WTC11 (cell line): ENCODE measurements at regions not wholly inside any gene's neighbourhood (a gene's known extent, or its start where the extent isn't known, plus 50 kb on each side); places are given as distances from the start of the nearest gene placed in this dataset.

Experiments used
- ATAC-seq: fragments of 200-7000 bp; cut with Tn5 transposase; 2 replicates; pipeline ENCODE4 v1.10.0; 2021; ENCODE audit warnings: mild to moderate bottlenecking, moderate library complexity
- CTCF ChIA-PET: fragments of 300-600 bp; sonication (Branson Sonifier 250); formaldehyde crosslinking; loops from one replicate; lab custom pipeline; 2021; ENCODE audit warnings: antibody characterized with exemption; lab: Charles Lee
- POLR2A ChIA-PET: fragments of 350-600 bp; sonication (Branson Sonifier 250); formaldehyde crosslinking; loops from one replicate; lab custom pipeline; 2021; ENCODE audit warnings: antibody characterized with exemption; lab: Charles Lee
- DNase-seq: peaks from one replicate; pipeline ENCODE4 v3.0.0; 2021; ENCODE audit warnings: low spot score
- H3K27ac Mint-ChIP-seq: 2 replicates; pipeline ENCODE4 v1.8.0; 2021; ENCODE audit warnings: mixed read lengths
- H3K27me3 Mint-ChIP-seq: 2 replicates; pipeline ENCODE4 v1.8.0; 2021; ENCODE audit warnings: low read depth, mild to moderate bottlenecking, moderate library complexity, mixed read lengths
- H3K36me3 Mint-ChIP-seq: 2 replicates; pipeline ENCODE4 v1.8.0; 2021; ENCODE audit warnings: mixed read lengths
- H3K4me1 Mint-ChIP-seq: 2 replicates; pipeline ENCODE4 v1.8.0; 2022; ENCODE audit warnings: mixed read lengths
- H3K4me3 Mint-ChIP-seq: 2 replicates; pipeline ENCODE4 v1.8.0; 2021; ENCODE audit warnings: mild to moderate bottlenecking, moderate library complexity, mixed read lengths
- H3K9me3 Mint-ChIP-seq: 2 replicates; pipeline ENCODE4 v1.8.0; 2021; ENCODE audit warnings: mixed read lengths
- E2F4 ChIP-seq: sonication (generic); formaldehyde crosslinking; IDR thresholded peaks from 2 replicates; pipeline ENCODE4 v1.8.1; 2022; ENCODE audit warnings: low read depth, mild to moderate bottlenecking, moderate library complexity, missing genetic modification reagents, borderline replicate concordance
- FOXP4 ChIP-seq: sonication (generic); formaldehyde crosslinking; IDR thresholded peaks from 2 replicates; pipeline ENCODE4 v1.8.0; 2022; ENCODE audit warnings: mild to moderate bottlenecking, missing genetic modification reagents
- HMGA2 ChIP-seq: fragments of 250-450 bp; sonication (Bioruptor Pico); IDR thresholded peaks from 2 replicates; pipeline ENCODE4 v1.4.0; 2021; ENCODE audit warnings: mild to moderate bottlenecking, moderate library complexity
- IRF2 ChIP-seq: sonication (generic); formaldehyde crosslinking; IDR thresholded peaks from 2 replicates; pipeline ENCODE4 v1.8.0; 2022; ENCODE audit warnings: low read depth, missing genetic modification reagents, borderline replicate concordance
- MLX ChIP-seq: sonication (generic); formaldehyde crosslinking; IDR thresholded peaks from 2 replicates; pipeline ENCODE4 v1.8.1; 2023; ENCODE audit warnings: mild to moderate bottlenecking, missing genetic modification reagents, moderate library complexity
- NFE2L1 ChIP-seq: sonication (generic); formaldehyde crosslinking; IDR thresholded peaks from 2 replicates; pipeline ENCODE4 v1.8.1; 2023; ENCODE audit warnings: missing genetic modification reagents
- OVOL2 ChIP-seq: fragments of 250-450 bp; sonication (Bioruptor Pico); IDR thresholded peaks from 2 replicates; pipeline ENCODE4 v1.9.0; 2021; ENCODE audit warnings: mild to moderate bottlenecking, borderline replicate concordance
- PRRX2 ChIP-seq: fragments of 250-450 bp; sonication (Bioruptor Pico); IDR thresholded peaks from 2 replicates; pipeline ENCODE4 v1.8.0; 2021; ENCODE audit warnings: mild to moderate bottlenecking
- RORB ChIP-seq: fragments of 250-450 bp; sonication (Bioruptor Pico); IDR thresholded peaks from 2 replicates; pipeline ENCODE4 v1.9.0; 2021; ENCODE audit warnings: mild to moderate bottlenecking
- SMAD3 ChIP-seq: sonication (generic); formaldehyde crosslinking; IDR thresholded peaks from 2 replicates; pipeline ENCODE4 v1.8.0; 2022; ENCODE audit warnings: missing genetic modification reagents, mild to moderate bottlenecking, borderline replicate concordance
- SMAD4 ChIP-seq: sonication (generic); formaldehyde crosslinking; IDR thresholded peaks from 2 replicates; pipeline ENCODE4 v1.8.0; 2022; ENCODE audit warnings: mild to moderate bottlenecking, missing genetic modification reagents
- TCF7 ChIP-seq: sonication (generic); formaldehyde crosslinking; IDR thresholded peaks from 2 replicates; pipeline ENCODE4 v1.8.0; 2022; ENCODE audit warnings: mild to moderate bottlenecking, low read depth, missing genetic modification reagents, moderate library complexity
- USF1 ChIP-seq: sonication (generic); formaldehyde crosslinking; IDR thresholded peaks from 2 replicates; pipeline ENCODE4 v1.8.0; 2022; ENCODE audit warnings: mild to moderate bottlenecking, missing genetic modification reagents
- ZNF263 ChIP-seq: sonication (generic); formaldehyde crosslinking; IDR thresholded peaks from 2 replicates; pipeline ENCODE4 v1.8.1; 2022; ENCODE audit warnings: low read depth, mild to moderate bottlenecking, moderate library complexity, missing genetic modification reagents
- ZNF671 ChIP-seq: fragments of 250-450 bp; sonication (Bioruptor Pico); IDR thresholded peaks from 2 replicates; pipeline ENCODE4 v1.8.0; 2021; ENCODE audit warnings: mild to moderate bottlenecking
- ZSCAN18 ChIP-seq: fragments of 250-450 bp; sonication (Bioruptor Pico); IDR thresholded peaks from 2 replicates; pipeline ENCODE4 v2.1.2; 2022; ENCODE audit warnings: mild to moderate bottlenecking, moderate library complexity
- TF ChIP-seq, protein P1 (sequence below): sonication (generic); formaldehyde crosslinking; IDR thresholded peaks from 2 replicates; pipeline ENCODE4 v1.8.1; 2022; ENCODE audit warnings: missing genetic modification reagents, borderline replicate concordance

DNA sequence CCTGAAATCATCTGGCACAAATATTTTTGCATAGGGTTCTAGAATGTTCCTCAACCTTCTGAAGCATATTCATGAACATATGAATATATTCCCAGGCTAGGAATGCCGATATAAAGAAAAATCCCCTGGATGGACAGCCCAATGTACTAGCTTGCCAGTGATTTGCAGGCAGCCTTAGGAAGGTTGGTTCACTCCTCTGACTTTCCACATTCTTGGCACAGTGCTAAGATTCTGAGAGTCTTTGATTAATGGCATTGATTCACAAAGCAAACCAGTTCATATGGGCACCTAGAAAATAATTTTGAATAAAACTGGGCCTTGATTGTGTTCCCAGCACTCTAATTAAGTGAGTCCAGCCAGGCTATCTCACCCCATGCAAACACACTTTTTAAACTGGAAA lies 56.9 kb upstream of the ENPP4 start:
- no peak overlapping the region for H3K4me3 Mint-ChIP-seq
- H3K9me3 Mint-ChIP-seq: peaks cover 14% of the 10 kb centered on the region
- POLR2A ChIA-PET: interaction anchor here (0.6 kb wide), 1 partner anchor 190 kb away, joined by 3 read pairs; no protein-coding TSS in a partner anchor
- H3K36me3 Mint-ChIP-seq: no peaks in the 10 kb centered on the region
- TF ChIP-seq IRF2 (CRISPR knock-in tag) (no peak), FOXP4 (no peak)
- H3K27me3 Mint-ChIP-seq: peaks cover 3% of the 10 kb centered on the region; the same call in 1 of the 2 replicates
- CTCF ChIA-PET: no interaction called here
- H3K4me1 Mint-ChIP-seq: peaks cover 4% of the 10 kb centered on the region; the same call in 1 of the 2 replicates
- DNase-seq (no peak), ATAC-seq (no peak)
- no peak overlapping the region for H3K27ac Mint-ChIP-seq

GRCh38 chr6:46078294-46078693 lies 51.5 kb upstream of the ENPP4 start:
- POLR2A ChIA-PET: no interaction called here
- CTCF ChIA-PET: interaction anchor here (1.0 kb wide), 1 partner anchor 12 kb away, joined by 5 read pairs; no protein-coding TSS in a partner anchor
- ATAC-seq (no peak), DNase-seq (no peak)
- TF ChIP-seq SMAD4 (CRISPR knock-in tag) (no peak), ZNF263 (CRISPR knock-in tag) (no peak), USF1 (CRISPR knock-in tag) (no peak), SMAD3 (CRISPR knock-in tag) (no peak), PRRX2 (CRISPR knock-in tag) (no peak), TCF7 (no peak), HMGA2 (no peak), OVOL2 (no peak), RORB (CRISPR knock-in tag) (no peak), ZNF671 (CRISPR knock-in tag) (no peak), NFE2L1 (CRISPR knock-in tag) (no peak), ZSCAN18 (CRISPR knock-in tag) (no peak), MLX (CRISPR knock-in tag) (no peak), E2F4 (no peak)
- TF ChIP-seq, protein P1, sequence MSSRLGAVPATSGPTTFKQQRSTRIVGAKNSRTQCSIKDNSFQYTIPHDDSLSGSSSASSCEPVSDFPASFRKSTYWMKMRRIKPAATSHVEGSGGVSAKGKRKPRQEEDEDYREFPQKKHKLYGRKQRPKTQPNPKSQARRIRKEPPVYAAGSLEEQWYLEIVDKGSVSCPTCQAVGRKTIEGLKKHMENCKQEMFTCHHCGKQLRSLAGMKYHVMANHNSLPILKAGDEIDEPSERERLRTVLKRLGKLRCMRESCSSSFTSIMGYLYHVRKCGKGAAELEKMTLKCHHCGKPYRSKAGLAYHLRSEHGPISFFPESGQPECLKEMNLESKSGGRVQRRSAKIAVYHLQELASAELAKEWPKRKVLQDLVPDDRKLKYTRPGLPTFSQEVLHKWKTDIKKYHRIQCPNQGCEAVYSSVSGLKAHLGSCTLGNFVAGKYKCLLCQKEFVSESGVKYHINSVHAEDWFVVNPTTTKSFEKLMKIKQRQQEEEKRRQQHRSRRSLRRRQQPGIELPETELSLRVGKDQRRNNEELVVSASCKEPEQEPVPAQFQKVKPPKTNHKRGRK (CRISPR knock-in tag): no peak
- no peaks in the 10 kb centered on the region for H3K9me3 Mint-ChIP-seq
- no peak overlapping the region for H3K4me3 Mint-ChIP-seq
- H3K27me3 Mint-ChIP-seq: peaks cover 3% of the 10 kb centered on the region; the same call in 1 of the 2 replicates
- no peak overlapping the region for H3K27ac Mint-ChIP-seq
- no peaks in the 10 kb centered on the region for H3K36me3 Mint-ChIP-seq
- no peaks in the 10 kb centered on the region for H3K4me1 Mint-ChIP-seq
